SK-N-SH treated with all-trans-retinoic acid at 6 μM for 48 hours (cell line): ENCODE measurements at regions not wholly inside any gene's neighbourhood (a gene's known extent, or its start where the extent isn't known, plus 50 kb on each side); places are given as distances from the start of the nearest gene placed in this dataset.

Source experiments
- ATAC-seq: fragments of 200-7000 bp; cut with Tn5 transposase; 3 replicates; pipeline ENCODE4 v1.9.1; 2020; ENCODE audit warnings: mild to moderate bottlenecking, moderate library complexity
- ARNTL ChIP-seq: fragments of 450-650 bp; formaldehyde crosslinking; IDR thresholded peaks from 2 replicates; pipeline ENCODE4 v1.5.0; 2020; ENCODE audit warnings: low read depth, mild to moderate bottlenecking, moderate library complexity, borderline replicate concordance
- BACH2 ChIP-seq: fragments of 250-450 bp; sonication (Bioruptor Pico); IDR thresholded peaks from 2 replicates; pipeline ENCODE4 v1.9.0; 2021; ENCODE audit warnings: mild to moderate bottlenecking, borderline replicate concordance
- CSDC2 ChIP-seq: fragments of 250-450 bp; sonication (Bioruptor Pico); IDR thresholded peaks from 2 replicates; pipeline ENCODE4 v1.5.0; 2020; ENCODE audit warnings: mild to moderate bottlenecking, moderate library complexity
- ESRRG ChIP-seq: fragments of 250-450 bp; sonication (Bioruptor Pico); IDR thresholded peaks from 2 replicates; pipeline ENCODE4 v1.6.1; 2021; ENCODE audit warnings: mild to moderate bottlenecking
- GLIS3 ChIP-seq: fragments of 250-450 bp; sonication (Bioruptor Pico); IDR thresholded peaks from 2 replicates; pipeline ENCODE4 v1.5.0; 2020; ENCODE audit warnings: mild to moderate bottlenecking, moderate library complexity
- ISL1 ChIP-seq: fragments of 250-450 bp; sonication (Bioruptor Pico); IDR thresholded peaks from 2 replicates; pipeline ENCODE4 v2.1.2; 2022; ENCODE audit warnings: mild to moderate bottlenecking, moderate library complexity
- OSR1 ChIP-seq: fragments of 250-450 bp; sonication (Bioruptor Pico); IDR thresholded peaks from 2 replicates; pipeline ENCODE4 v1.8.0; 2022; ENCODE audit warnings: moderate library complexity, mild to moderate bottlenecking, inconsistent platforms
- PPARA ChIP-seq: fragments of 250-450 bp; sonication (Bioruptor Pico); IDR thresholded peaks from 2 replicates; pipeline ENCODE4 v1.5.0; 2020; ENCODE audit warnings: mild to moderate bottlenecking, borderline replicate concordance
- RARB ChIP-seq: fragments of 250-450 bp; sonication (Bioruptor Pico); IDR thresholded peaks from 2 replicates; pipeline ENCODE4 v1.8.0; 2021; ENCODE audit warnings: mild to moderate bottlenecking, moderate library complexity
- SNAI2 ChIP-seq: fragments of 250-450 bp; sonication (Bioruptor Pico); IDR thresholded peaks from 2 replicates; pipeline ENCODE4 v1.5.0; 2020; ENCODE audit warnings: mild to moderate bottlenecking, moderate library complexity
- TCF4 ChIP-seq: fragments of 250-450 bp; sonication (Bioruptor Pico); IDR thresholded peaks from 2 replicates; pipeline ENCODE4 v1.8.0; 2021; ENCODE audit warnings: mild to moderate bottlenecking, moderate library complexity, borderline replicate concordance
- TOX ChIP-seq: fragments of 250-450 bp; sonication (Bioruptor Pico); IDR thresholded peaks from 2 replicates; pipeline ENCODE4 v1.8.0; 2021; ENCODE audit warnings: mild to moderate bottlenecking, moderate library complexity, borderline replicate concordance
- ZC3H10 ChIP-seq: fragments of 250-450 bp; sonication (Bioruptor Pico); IDR thresholded peaks from 2 replicates; pipeline ENCODE4 v1.5.1; 2021; ENCODE audit warnings: mild to moderate bottlenecking, moderate library complexity
- ZFP3 ChIP-seq: fragments of 250-450 bp; sonication (Bioruptor Pico); IDR thresholded peaks from 2 replicates; pipeline ENCODE4 v1.5.0; 2020; ENCODE audit warnings: mild to moderate bottlenecking, moderate library complexity
- ZFP30 ChIP-seq: fragments of 450-650 bp; formaldehyde crosslinking; IDR thresholded peaks from 2 replicates; pipeline ENCODE4 v1.5.0; 2022; ENCODE audit warnings: mild to moderate bottlenecking, moderate library complexity
- ZNF565 ChIP-seq: fragments of 450-650 bp; formaldehyde crosslinking; conservative IDR thresholded peaks from 2 replicates; pipeline ENCODE4 v1.5.0; 2020; ENCODE audit warnings: low read depth, mild to moderate bottlenecking, moderate library complexity
- ZNF70 ChIP-seq: fragments of 450-650 bp; formaldehyde crosslinking; IDR thresholded peaks from 2 replicates; pipeline ENCODE4 v1.5.0; 2020; ENCODE audit warnings: mild to moderate bottlenecking, moderate library complexity
- ZNF8 ChIP-seq: fragments of 450-650 bp; formaldehyde crosslinking; IDR thresholded peaks from 2 replicates; pipeline ENCODE4 v1.5.0; 2020; ENCODE audit warnings: mild to moderate bottlenecking, moderate library complexity
- TF ChIP-seq, protein P1 (sequence below): fragments of 250-450 bp; sonication (Bioruptor Pico); IDR thresholded peaks from 2 replicates; pipeline ENCODE4 v1.5.0; 2020; ENCODE audit warnings: mild to moderate bottlenecking, moderate library complexity
- TF ChIP-seq, protein P2 (sequence below): fragments of 250-450 bp; sonication (Bioruptor Pico); IDR thresholded peaks from 2 replicates; pipeline ENCODE4 v1.8.0; 2021; ENCODE audit warnings: low read depth, mild to moderate bottlenecking, moderate library complexity, borderline replicate concordance
- TF ChIP-seq, protein P3 (sequence below): fragments of 250-450 bp; sonication (Bioruptor Pico); IDR thresholded peaks from 2 replicates; pipeline ENCODE4 v1.8.0; 2020; ENCODE audit warnings: mild to moderate bottlenecking, moderate library complexity, borderline replicate concordance
- TF ChIP-seq, protein P4 (sequence below): fragments of 250-450 bp; sonication (Bioruptor Pico); IDR thresholded peaks from 2 replicates; pipeline ENCODE4 v1.5.1; 2021; ENCODE audit warnings: mild to moderate bottlenecking, moderate library complexity
- TF ChIP-seq, protein P5 (sequence below): fragments of 250-450 bp; sonication (Bioruptor Pico); IDR thresholded peaks from 2 replicates; pipeline ENCODE4 v1.5.1; 2020; ENCODE audit warnings: low read depth, mild to moderate bottlenecking, moderate library complexity

DNA sequence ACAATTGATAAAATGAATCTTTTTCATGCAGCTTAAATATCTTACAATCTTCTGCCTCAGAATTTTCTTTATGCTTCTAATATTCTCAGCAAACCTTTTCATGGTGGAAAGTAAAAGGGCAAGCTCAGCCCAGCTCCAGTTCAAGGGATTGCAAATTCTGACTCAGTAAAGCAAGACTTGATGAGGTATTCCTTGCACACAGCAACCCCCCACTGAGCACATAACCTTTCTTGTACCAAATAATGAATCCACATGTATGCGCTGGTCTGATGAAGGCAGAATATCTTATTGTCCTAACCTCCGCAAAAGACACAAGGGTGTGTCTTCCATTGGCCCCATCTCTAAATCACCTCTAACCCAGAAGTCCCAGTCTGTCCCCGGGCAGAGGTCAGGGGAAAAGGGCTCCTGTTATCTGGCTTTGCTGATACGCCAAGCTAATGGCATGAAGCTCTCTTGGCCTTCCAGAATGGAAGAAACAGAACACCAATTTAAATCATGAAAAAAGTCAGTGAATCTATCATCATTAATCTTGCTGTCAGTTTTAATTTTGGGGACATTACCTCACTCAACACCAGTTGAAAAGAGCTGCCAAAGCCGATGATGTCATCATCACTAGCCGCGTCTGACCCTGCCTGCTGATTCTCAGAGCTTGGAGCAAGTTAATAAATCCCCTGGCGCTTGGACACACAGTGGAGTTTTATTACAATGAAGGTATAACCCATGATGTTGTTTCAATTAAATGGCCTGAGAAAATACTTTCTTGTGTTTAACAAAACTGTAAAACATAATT, 592.5 kb upstream of the CLINT1 start:
- TF ChIP-seq, protein P1, sequence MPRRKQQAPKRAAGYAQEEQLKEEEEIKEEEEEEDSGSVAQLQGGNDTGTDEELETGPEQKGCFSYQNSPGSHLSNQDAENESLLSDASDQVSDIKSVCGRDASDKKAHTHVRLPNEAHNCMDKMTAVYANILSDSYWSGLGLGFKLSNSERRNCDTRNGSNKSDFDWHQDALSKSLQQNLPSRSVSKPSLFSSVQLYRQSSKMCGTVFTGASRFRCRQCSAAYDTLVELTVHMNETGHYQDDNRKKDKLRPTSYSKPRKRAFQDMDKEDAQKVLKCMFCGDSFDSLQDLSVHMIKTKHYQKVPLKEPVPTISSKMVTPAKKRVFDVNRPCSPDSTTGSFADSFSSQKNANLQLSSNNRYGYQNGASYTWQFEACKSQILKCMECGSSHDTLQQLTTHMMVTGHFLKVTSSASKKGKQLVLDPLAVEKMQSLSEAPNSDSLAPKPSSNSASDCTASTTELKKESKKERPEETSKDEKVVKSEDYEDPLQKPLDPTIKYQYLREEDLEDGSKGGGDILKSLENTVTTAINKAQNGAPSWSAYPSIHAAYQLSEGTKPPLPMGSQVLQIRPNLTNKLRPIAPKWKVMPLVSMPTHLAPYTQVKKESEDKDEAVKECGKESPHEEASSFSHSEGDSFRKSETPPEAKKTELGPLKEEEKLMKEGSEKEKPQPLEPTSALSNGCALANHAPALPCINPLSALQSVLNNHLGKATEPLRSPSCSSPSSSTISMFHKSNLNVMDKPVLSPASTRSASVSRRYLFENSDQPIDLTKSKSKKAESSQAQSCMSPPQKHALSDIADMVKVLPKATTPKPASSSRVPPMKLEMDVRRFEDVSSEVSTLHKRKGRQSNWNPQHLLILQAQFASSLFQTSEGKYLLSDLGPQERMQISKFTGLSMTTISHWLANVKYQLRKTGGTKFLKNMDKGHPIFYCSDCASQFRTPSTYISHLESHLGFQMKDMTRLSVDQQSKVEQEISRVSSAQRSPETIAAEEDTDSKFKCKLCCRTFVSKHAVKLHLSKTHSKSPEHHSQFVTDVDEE (CRISPR knock-in tag), result peak; percentile 33; the same call in 1 of the 2 replicates
- TF ChIP-seq ZNF8 (CRISPR knock-in tag), result peak; percentile 23; the same call in 1 of the 2 replicates
- TF ChIP-seq ESRRG (CRISPR knock-in tag), result peak; percentile 70; the same call in 1 of the 2 replicates
- TF ChIP-seq ISL1 (CRISPR knock-in tag), result peak; percentile 97
- 0 out of 2 replicates have a peak, but pooled peaks have one; percentile 31 for TF ChIP-seq ZNF70
- TF ChIP-seq RARB, result no peak
- TF ChIP-seq, protein P2, sequence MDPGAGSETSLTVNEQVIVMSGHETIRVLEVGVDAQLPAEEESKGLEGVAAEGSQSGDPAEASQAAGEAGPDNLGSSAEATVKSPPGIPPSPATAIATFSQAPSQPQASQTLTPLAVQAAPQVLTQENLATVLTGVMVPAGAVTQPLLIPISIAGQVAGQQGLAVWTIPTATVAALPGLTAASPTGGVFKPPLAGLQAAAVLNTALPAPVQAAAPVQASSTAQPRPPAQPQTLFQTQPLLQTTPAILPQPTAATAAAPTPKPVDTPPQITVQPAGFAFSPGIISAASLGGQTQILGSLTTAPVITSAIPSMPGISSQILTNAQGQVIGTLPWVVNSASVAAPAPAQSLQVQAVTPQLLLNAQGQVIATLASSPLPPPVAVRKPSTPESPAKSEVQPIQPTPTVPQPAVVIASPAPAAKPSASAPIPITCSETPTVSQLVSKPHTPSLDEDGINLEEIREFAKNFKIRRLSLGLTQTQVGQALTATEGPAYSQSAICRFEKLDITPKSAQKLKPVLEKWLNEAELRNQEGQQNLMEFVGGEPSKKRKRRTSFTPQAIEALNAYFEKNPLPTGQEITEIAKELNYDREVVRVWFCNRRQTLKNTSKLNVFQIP (CRISPR knock-in tag), result no peak
- TF ChIP-seq ZFP3 (CRISPR knock-in tag), result peak; percentile 70; the same call in 1 of the 2 replicates
- TF ChIP-seq CSDC2 (CRISPR knock-in tag), result peak; percentile 87
- TF ChIP-seq TOX (CRISPR knock-in tag), result peak; percentile 28; the same call in 1 of the 2 replicates
- TF ChIP-seq GLIS3 (CRISPR knock-in tag), result peak; percentile 82; the same call in 1 of the 2 replicates
- TF ChIP-seq BACH2 (CRISPR knock-in tag), result no peak
- TF ChIP-seq TCF4 (CRISPR knock-in tag), result peak; percentile 69
- TF ChIP-seq ZC3H10, result no peak
- no peak for TF ChIP-seq ZNF565 (CRISPR knock-in tag)
- TF ChIP-seq OSR1 (CRISPR knock-in tag), result no peak
- no peak for TF ChIP-seq PPARA (CRISPR knock-in tag)
- TF ChIP-seq ARNTL (CRISPR knock-in tag), result no peak
- TF ChIP-seq, protein P3, sequence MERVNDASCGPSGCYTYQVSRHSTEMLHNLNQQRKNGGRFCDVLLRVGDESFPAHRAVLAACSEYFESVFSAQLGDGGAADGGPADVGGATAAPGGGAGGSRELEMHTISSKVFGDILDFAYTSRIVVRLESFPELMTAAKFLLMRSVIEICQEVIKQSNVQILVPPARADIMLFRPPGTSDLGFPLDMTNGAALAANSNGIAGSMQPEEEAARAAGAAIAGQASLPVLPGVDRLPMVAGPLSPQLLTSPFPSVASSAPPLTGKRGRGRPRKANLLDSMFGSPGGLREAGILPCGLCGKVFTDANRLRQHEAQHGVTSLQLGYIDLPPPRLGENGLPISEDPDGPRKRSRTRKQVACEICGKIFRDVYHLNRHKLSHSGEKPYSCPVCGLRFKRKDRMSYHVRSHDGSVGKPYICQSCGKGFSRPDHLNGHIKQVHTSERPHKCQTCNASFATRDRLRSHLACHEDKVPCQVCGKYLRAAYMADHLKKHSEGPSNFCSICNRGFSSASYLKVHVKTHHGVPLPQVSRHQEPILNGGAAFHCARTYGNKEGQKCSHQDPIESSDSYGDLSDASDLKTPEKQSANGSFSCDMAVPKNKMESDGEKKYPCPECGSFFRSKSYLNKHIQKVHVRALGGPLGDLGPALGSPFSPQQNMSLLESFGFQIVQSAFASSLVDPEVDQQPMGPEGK (CRISPR knock-in tag), result peak; percentile 47; the same call in 1 of the 2 replicates
- no peak; the same call in 1 of the 2 replicates for TF ChIP-seq ZFP30 (CRISPR knock-in tag)
- TF ChIP-seq, protein P4, sequence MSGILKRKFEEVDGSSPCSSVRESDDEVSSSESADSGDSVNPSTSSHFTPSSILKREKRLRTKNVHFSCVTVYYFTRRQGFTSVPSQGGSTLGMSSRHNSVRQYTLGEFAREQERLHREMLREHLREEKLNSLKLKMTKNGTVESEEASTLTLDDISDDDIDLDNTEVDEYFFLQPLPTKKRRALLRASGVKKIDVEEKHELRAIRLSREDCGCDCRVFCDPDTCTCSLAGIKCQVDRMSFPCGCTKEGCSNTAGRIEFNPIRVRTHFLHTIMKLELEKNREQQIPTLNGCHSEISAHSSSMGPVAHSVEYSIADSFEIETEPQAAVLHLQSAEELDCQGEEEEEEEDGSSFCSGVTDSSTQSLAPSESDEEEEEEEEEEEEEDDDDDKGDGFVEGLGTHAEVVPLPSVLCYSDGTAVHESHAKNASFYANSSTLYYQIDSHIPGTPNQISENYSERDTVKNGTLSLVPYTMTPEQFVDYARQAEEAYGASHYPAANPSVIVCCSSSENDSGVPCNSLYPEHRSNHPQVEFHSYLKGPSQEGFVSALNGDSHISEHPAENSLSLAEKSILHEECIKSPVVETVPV (CRISPR knock-in tag), result no peak
- peak; percentile 92 for TF ChIP-seq SNAI2 (CRISPR knock-in tag)
- TF ChIP-seq, protein P5, sequence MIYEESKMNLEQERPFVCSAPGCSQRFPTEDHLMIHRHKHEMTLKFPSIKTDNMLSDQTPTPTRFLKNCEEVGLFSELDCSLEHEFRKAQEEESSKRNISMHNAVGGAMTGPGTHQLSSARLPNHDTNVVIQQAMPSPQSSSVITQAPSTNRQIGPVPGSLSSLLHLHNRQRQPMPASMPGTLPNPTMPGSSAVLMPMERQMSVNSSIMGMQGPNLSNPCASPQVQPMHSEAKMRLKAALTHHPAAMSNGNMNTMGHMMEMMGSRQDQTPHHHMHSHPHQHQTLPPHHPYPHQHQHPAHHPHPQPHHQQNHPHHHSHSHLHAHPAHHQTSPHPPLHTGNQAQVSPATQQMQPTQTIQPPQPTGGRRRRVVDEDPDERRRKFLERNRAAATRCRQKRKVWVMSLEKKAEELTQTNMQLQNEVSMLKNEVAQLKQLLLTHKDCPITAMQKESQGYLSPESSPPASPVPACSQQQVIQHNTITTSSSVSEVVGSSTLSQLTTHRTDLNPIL (CRISPR knock-in tag), result peak; percentile 97
- ATAC-seq, result peak; percentile 78

DNA sequence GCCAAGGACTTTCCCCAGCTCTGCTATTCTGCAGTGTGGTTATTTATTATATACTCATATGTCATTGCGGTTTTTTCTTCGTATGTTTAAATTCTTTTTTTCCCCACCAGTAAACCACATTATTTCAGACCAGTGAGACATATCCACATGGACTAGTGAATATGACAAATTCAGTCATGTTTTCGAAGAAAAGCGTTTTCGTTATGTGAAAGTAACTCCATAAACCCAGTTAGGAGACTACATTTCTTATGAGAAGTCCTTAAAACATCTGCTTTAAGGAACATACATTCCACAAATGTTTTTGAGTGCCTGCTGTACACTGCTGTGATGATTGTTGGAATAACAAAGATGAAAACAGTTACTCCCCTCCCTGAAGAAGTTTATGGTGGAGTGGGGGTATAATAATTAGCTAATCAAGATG, 591.8 kb upstream of the CLINT1 start:
- ATAC-seq, result 0 out of 3 replicates have a peak, but pooled peaks have one; percentile 24
- TF ChIP-seq ESRRG (CRISPR knock-in tag), result no peak
- TF ChIP-seq BACH2 (CRISPR knock-in tag), result no peak
- no peak for TF ChIP-seq ARNTL (CRISPR knock-in tag)
- TF ChIP-seq, protein P2 (CRISPR knock-in tag), result no peak
- TF ChIP-seq OSR1 (CRISPR knock-in tag), result no peak
- no peak for TF ChIP-seq ZNF70
- no peak for TF ChIP-seq PPARA (CRISPR knock-in tag)
- TF ChIP-seq, protein P3 (CRISPR knock-in tag), result no peak
- no peak for TF ChIP-seq TOX (CRISPR knock-in tag)
